HL-60/S4 (cell line): ENCODE measurements at regions not wholly inside any gene's neighbourhood (a gene's known extent, or its start where the extent isn't known, plus 50 kb on each side); places are given as distances from the start of the nearest gene placed in this dataset.
"Not testable (repeated sequence)": the region's sequence is repeated elsewhere in the genome, so short reads cannot be mapped to it uniquely, and the experiment has no call there.

Experiments
- in situ Hi-C: fragments of 300-500 bp; cut with MboI; formaldehyde crosslinking; loops from 2 replicates; pipeline ENCODE4 v1.14.3; 2022; ENCODE audit warnings: low sequenced_read_pairs

GRCh38 chr13:81051873-81052272 lies 710.9 kb upstream of the SPRY2 start:
- in situ Hi-C loops = no loop called here

- in situ Hi-C loops = no loop called here
Measured at GRCh38 chr13:81048026-81048461, 707.1 kb upstream of the SPRY2 start.

- in situ Hi-C loops = no loop called here
Measured at GRCh38 chr13:81041761-81042160, 700.8 kb upstream of the SPRY2 start.

GRCh38 chr13:81031996-81032395 lies 691.1 kb upstream of the SPRY2 start:
- in situ Hi-C loops = no loop called here

- in situ Hi-C loops = no loop called here
Measured at GRCh38 chr13:81025091-81025490, 684.2 kb upstream of the SPRY2 start.

GRCh38 chr13:81021284-81021840 lies 680.4 kb upstream of the SPRY2 start:
- in situ Hi-C loops = loop anchor here (25.0 kb wide), 1 partner anchor 1334 kb away; no protein-coding TSS in a partner anchor

GRCh38 chr13:81020010-81020409 lies 679.1 kb upstream of the SPRY2 start:
- in situ Hi-C loops = loop anchor here (25.0 kb wide), 1 partner anchor 1333 kb away; no protein-coding TSS in a partner anchor

GRCh38 chr13:81018936-81019335 lies 678.0 kb upstream of the SPRY2 start:
- in situ Hi-C loops = loop anchor here (25.0 kb wide), 1 partner anchor 1332 kb away; no protein-coding TSS in a partner anchor

GRCh38 chr13:81017513-81018152 lies 676.7 kb upstream of the SPRY2 start:
- in situ Hi-C loops = loop anchor here (25.0 kb wide), 1 partner anchor 1330 kb away; no protein-coding TSS in a partner anchor

GRCh38 chr13:81012031-81012430 lies 671.1 kb upstream of the SPRY2 start:
- in situ Hi-C loops = loop anchor here (25.0 kb wide), 1 partner anchor 1325 kb away; no protein-coding TSS in a partner anchor

- in situ Hi-C loops = loop anchor here (25.0 kb wide), 1 partner anchor 1315 kb away; no protein-coding TSS in a partner anchor
Measured at GRCh38 chr13:81001828-81002385, 661.0 kb upstream of the SPRY2 start.

- in situ Hi-C loops = not testable (repeated sequence)
Measured at GRCh38 chr13:80998603-80999002, 657.7 kb upstream of the SPRY2 start.

GRCh38 chr13:80989747-80990146 lies 648.8 kb upstream of the SPRY2 start:
- in situ Hi-C loops = no loop called here

GRCh38 chr13:80989241-80989640 lies 648.3 kb upstream of the SPRY2 start:
- in situ Hi-C loops = no loop called here

GRCh38 chr13:80988391-80989151 lies 647.6 kb upstream of the SPRY2 start:
- in situ Hi-C loops = no loop called here

- in situ Hi-C loops = no loop called here
Measured at GRCh38 chr13:80979035-80979641, 638.2 kb upstream of the SPRY2 start.

GRCh38 chr13:80977168-80977567 lies 636.2 kb upstream of the SPRY2 start:
- in situ Hi-C loops = no loop called here

- in situ Hi-C loops = no loop called here
Measured at GRCh38 chr13:80975903-80976302, 635.0 kb upstream of the SPRY2 start.

GRCh38 chr13:80973721-80974120 lies 632.8 kb upstream of the SPRY2 start:
- in situ Hi-C loops = no loop called here

GRCh38 chr13:80972857-80973478 lies 632.0 kb upstream of the SPRY2 start:
- in situ Hi-C loops = no loop called here
